Smooth muscle cell (in vitro differentiated cells): ENCODE measurements at regions not wholly inside any gene's neighbourhood (a gene's known extent, or its start where the extent isn't known, plus 50 kb on each side); places are given as distances from the start of the nearest gene placed in this dataset.
A peak's percentile ranks its signal among the peaks of the same experiment; 100 is the strongest.

ENCODE experiments used
- DNase-seq: peaks from one replicate; lab custom pipeline; 2025; ENCODE audit not compliant: unreplicated experiment; lab: John Stamatoyannopoulos, UW
- H2AFZ ChIP-seq: fragments of 200-600 bp; sonication (generic); 2 replicates; pipeline ENCODE4 v1.6.0; 2016; ENCODE audit warnings: antibody characterized with exemption, low read depth, mild to moderate bottlenecking
- H3F3A ChIP-seq: fragments of 200-600 bp; sonication (generic); 2 replicates; pipeline ENCODE4 v1.6.0; 2017; ENCODE audit warnings: antibody characterized with exemption, low read depth
- H3K27ac ChIP-seq: fragments of 200-600 bp; sonication (generic); 2 replicates; pipeline ENCODE4 v1.5.1; 2016; ENCODE audit warnings: low read depth, mild to moderate bottlenecking
- H3K27me3 ChIP-seq: fragments of 200-600 bp; sonication (generic); 2 replicates; pipeline ENCODE4 v1.6.1; 2016; ENCODE audit warnings: low read depth, mild to moderate bottlenecking
- H3K36me3 ChIP-seq: fragments of 200-600 bp; sonication (generic); 2 replicates; pipeline ENCODE4 v1.5.1; 2016; ENCODE audit warnings: low read depth
- H3K4me1 ChIP-seq: fragments of 200-600 bp; sonication (generic); 2 replicates; pipeline ENCODE4 v1.5.1; 2016; ENCODE audit warnings: low read depth
- H3K4me2 ChIP-seq: fragments of 200-600 bp; sonication (generic); 2 replicates; pipeline ENCODE4 v1.6.0; 2016; ENCODE audit warnings: mild to moderate bottlenecking
- H3K4me3 ChIP-seq: fragments of 200-600 bp; sonication (generic); 2 replicates; pipeline ENCODE4 v1.5.1; 2016; ENCODE audit warnings: mild to moderate bottlenecking
- H3K79me2 ChIP-seq: fragments of 200-600 bp; sonication (generic); 2 replicates; pipeline ENCODE4 v1.6.0; 2016; ENCODE audit warnings: low read depth, mild to moderate bottlenecking
- H3K9ac ChIP-seq: fragments of 200-600 bp; sonication (generic); 2 replicates; pipeline ENCODE4 v1.6.0; 2016; ENCODE audit warnings: low read depth
- H3K9me3 ChIP-seq: fragments of 200-600 bp; sonication (generic); replicated peaks from 2 replicates; pipeline ENCODE4 v1.5.1; 2016; ENCODE audit warnings: low read depth
- H4K20me1 ChIP-seq: fragments of 200-600 bp; sonication (generic); 2 replicates; pipeline ENCODE4 v1.6.0; 2016; ENCODE audit warnings: low read depth
- WGBS: methylation state at CpG from one replicate; pipeline ENCODE4 v1.1.7; 2016; ENCODE audit warnings: low lambda C conversion rate; 5-methylcytosine and 5-hydroxymethylcytosine counted together
- TF ChIP-seq, protein P1 (sequence below): fragments of 200-600 bp; sonication (generic); IDR thresholded peaks from 2 replicates; pipeline ENCODE4 v1.5.1; 2017; ENCODE audit warnings: borderline replicate concordance, mild to moderate bottlenecking, antibody characterized with exemption; ENCODE audit not compliant: insufficient read depth, poor library complexity, severe bottlenecking

DNA sequence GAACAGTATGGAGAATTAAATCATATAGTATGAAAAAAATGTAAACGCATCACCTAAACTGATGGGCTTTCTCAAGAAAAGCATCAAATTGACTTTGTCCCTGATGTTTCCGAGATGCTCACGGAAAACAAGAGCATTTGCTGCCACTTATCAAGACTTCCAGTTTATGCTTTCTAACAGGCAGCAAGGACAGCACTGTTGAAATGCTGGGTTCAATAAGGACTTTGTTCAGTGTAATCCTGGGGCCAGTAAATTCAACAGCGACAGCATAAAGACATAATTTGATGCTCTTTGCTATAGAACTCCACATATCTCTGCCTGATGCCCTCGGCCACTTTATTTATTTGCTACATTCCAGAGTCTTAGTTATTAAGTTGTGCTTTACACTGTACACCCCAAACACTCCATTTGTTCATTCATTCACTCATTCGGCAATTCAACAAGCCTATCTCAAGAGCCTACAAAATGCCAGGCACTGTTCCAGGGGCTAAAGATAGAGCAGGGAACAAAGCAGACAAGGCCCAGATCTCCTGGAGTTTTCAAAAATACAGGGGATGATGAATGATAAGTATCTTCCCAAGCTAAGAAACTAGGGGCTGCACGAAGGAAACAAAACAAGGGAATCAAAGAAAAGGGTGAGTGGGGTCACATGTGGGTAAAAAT, 294.6 kb downstream of the ZNF608 start:
- Histone ChIP-seq H3K9me3 (no peaks in the 10 kb centered on the region), H3F3A (no peaks in the 10 kb centered on the region), H3K4me2 (no peak overlapping the region), H3K4me1 (peaks cover 17% of the 10 kb centered on the region), H3K36me3 (no peaks in the 10 kb centered on the region), H3K27ac (no peak overlapping the region), H3K9ac (no peak overlapping the region), H3K79me2 (no peaks in the 10 kb centered on the region), H2AFZ (no peak overlapping the region), H3K27me3 (no peaks in the 10 kb centered on the region), H4K20me1 (no peaks in the 10 kb centered on the region), H3K4me3 (no peak overlapping the region)
- DNase-seq, result no peak
- TF ChIP-seq, protein P1, sequence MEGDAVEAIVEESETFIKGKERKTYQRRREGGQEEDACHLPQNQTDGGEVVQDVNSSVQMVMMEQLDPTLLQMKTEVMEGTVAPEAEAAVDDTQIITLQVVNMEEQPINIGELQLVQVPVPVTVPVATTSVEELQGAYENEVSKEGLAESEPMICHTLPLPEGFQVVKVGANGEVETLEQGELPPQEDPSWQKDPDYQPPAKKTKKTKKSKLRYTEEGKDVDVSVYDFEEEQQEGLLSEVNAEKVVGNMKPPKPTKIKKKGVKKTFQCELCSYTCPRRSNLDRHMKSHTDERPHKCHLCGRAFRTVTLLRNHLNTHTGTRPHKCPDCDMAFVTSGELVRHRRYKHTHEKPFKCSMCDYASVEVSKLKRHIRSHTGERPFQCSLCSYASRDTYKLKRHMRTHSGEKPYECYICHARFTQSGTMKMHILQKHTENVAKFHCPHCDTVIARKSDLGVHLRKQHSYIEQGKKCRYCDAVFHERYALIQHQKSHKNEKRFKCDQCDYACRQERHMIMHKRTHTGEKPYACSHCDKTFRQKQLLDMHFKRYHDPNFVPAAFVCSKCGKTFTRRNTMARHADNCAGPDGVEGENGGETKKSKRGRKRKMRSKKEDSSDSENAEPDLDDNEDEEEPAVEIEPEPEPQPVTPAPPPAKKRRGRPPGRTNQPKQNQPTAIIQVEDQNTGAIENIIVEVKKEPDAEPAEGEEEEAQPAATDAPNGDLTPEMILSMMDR, result no peak
- 81% methylated on average over 7 of the region's 7 CpGs for WGBS

DNA sequence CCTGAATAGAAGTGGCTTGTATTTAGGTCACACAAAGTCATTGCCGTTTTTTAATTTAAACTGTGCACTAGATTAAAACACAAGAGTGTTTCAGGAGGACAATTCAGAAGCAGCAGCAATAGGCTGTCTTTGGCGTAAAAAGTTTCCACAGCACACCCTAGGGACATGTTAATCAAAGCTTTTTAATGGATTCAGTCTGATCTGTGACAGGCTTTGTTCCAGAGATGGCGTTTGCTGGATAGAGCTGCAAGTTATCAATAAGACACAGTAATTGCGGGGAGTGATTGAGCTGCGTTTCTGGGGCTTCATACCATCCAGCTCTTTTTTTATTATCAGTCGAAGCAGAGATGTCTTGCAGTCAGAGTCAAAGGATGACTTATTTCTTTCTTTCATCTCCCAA, 300.3 kb downstream of the ZNF608 start:
- TF ChIP-seq, protein P1, result no peak
- Histone ChIP-seq H3K27ac (no peak overlapping the region), H3K27me3 (no peaks in the 10 kb centered on the region)

DNA sequence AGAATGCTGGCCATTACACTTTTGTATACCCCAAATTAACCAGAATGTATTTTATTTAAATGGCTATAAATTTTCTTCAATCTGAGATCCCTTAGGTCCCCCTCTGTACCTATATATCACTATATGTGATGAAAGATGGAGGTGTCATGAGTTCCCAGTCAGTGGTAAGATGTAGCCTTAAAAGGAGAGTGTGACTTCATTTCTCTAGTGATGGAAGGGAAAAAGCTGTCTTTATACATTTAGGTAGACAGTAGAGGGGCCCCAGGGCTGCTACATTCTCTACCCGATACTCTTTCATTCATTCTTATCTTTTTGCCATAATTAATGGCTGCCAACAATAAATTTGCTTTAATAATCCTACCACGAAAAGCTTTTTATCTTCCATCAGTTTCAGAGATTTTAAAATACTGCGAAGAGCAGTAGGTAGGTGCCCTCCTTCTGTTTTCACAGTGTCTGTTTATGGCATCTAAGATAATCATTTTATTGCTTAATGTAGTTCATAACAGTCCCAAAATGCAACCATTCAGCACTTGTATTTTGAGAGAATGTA, 301.3 kb downstream of the ZNF608 start:
- no peaks in the 10 kb centered on the region for H4K20me1 ChIP-seq
- TF ChIP-seq, protein P1, result no peak
- WGBS, result 94% methylated on average over 3 of the region's 3 CpGs
- no peaks in the 10 kb centered on the region for H3K27me3 ChIP-seq
- H3K4me2 ChIP-seq, result no peak overlapping the region
- H3K9me3 ChIP-seq, result no peaks in the 10 kb centered on the region
- H3K9ac ChIP-seq, result no peak overlapping the region
- no peaks in the 10 kb centered on the region for H3K36me3 ChIP-seq
- H3F3A ChIP-seq, result no peaks in the 10 kb centered on the region
- H3K4me3 ChIP-seq, result no peak overlapping the region
- peaks cover 4% of the 10 kb centered on the region for H3K4me1 ChIP-seq
- H2AFZ ChIP-seq, result no peak overlapping the region
- no peak for DNase-seq
- no peak overlapping the region for H3K27ac ChIP-seq
- no peaks in the 10 kb centered on the region for H3K79me2 ChIP-seq

More for the DNA sequence above, 300.3 kb downstream of the ZNF608 start:
- Histone ChIP-seq H3K4me3 (no peak overlapping the region), H3K9me3 (no peaks in the 10 kb centered on the region), H2AFZ (peak overlapping the region; percentile 6), H4K20me1 (no peaks in the 10 kb centered on the region), H3F3A (no peaks in the 10 kb centered on the region), H3K9ac (no peak overlapping the region), H3K4me2 (no peak overlapping the region), H3K36me3 (no peaks in the 10 kb centered on the region), H3K4me1 (peaks cover 4% of the 10 kb centered on the region), H3K79me2 (no peaks in the 10 kb centered on the region)
- DNase-seq, result no peak
- 44% methylated on average over 6 of the region's 6 CpGs for WGBS

DNA sequence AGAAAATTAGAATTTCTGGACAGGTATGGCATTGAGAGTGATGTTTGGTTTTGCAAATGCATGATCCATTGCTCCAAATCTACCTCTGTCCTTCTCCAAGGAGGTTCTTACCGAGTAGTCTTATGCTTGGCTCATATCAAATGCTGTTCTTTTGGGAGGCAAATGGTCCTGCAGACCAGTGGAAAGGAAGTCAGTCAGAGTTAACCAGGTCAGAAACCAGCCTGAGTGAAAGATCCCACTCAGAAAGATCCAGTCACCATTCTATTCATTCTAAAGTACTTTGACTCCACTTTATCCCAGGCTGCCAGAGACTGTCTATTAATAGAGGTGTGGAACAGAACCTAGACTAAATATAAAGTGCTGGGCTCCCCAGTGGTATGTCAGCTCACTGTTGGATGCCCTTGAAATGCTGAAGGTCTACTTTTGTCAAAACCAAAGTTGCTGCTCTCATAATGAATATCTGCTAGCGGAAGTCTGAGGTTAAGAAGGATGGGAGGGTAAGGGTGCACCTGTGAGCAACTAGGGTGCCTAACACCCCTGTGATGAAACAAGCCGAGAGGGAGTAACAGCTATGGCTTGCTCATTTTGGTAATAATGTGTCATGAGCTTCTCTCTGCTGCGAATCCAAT, 302.2 kb downstream of the ZNF608 start:
- no peak overlapping the region for H3K27ac ChIP-seq
- TF ChIP-seq, protein P1, result no peak
- 96% methylated on average over 4 of the region's 4 CpGs for WGBS

More for the DNA sequence above, 302.2 kb downstream of the ZNF608 start:
- DNase-seq, result no peak
- H2AFZ ChIP-seq, result no peak overlapping the region
- H3K36me3 ChIP-seq, result no peaks in the 10 kb centered on the region
- no peaks in the 10 kb centered on the region for H3K27me3 ChIP-seq
- H3K9me3 ChIP-seq, result no peaks in the 10 kb centered on the region
- H3K9ac ChIP-seq, result no peak overlapping the region
- H3K79me2 ChIP-seq, result no peaks in the 10 kb centered on the region
- no peak overlapping the region for H3K4me2 ChIP-seq
- no peaks in the 10 kb centered on the region for H4K20me1 ChIP-seq
- H3K4me3 ChIP-seq, result no peak overlapping the region
- H3K4me1 ChIP-seq, result peaks cover 5% of the 10 kb centered on the region
- H3F3A ChIP-seq, result no peaks in the 10 kb centered on the region
